Adipose tissue (tissue), 3 donors: ENCODE measurements at regions not wholly inside any gene's neighbourhood (a gene's known extent, or its start where the extent isn't known, plus 50 kb on each side); places are given as distances from the start of the nearest gene placed in this dataset.

Source experiments
- H3K27ac ChIP-seq: one replicate; pipeline ENCODE4 v1.5.1; 2013; ENCODE audit warnings: low read depth, low read length
- WGBS, 3 donors: extraction: QIAGEN DNeasy Blood & Tissue Kit; methylation state at CpG; one replicate each; pipeline ENCODE4 v1.1.7; 2013; 5-methylcytosine and 5-hydroxymethylcytosine counted together
- donor health status: healthy with polysubstance abuse.
- donor health status: Bipolar disorder and iron deficiency.
- donor health status: healthy.

GRCh38 chr17:14762736-14763479 is 462.0 kb downstream of the HS3ST3B1 start:
- no peak overlapping the region for H3K27ac ChIP-seq
- WGBS, 3 donors = 59 to 74% (median 71%) methylated on average over 3 of the region's 3 CpGs

- no peak overlapping the region for H3K27ac ChIP-seq
- 60 to 76% (median 67%) methylated on average over 5 of the region's 5 CpGs for WGBS, 3 donors
These were observed 460.0 kb downstream of the HS3ST3B1 start for GRCh38 chr17:14760719-14761411.

DNA sequence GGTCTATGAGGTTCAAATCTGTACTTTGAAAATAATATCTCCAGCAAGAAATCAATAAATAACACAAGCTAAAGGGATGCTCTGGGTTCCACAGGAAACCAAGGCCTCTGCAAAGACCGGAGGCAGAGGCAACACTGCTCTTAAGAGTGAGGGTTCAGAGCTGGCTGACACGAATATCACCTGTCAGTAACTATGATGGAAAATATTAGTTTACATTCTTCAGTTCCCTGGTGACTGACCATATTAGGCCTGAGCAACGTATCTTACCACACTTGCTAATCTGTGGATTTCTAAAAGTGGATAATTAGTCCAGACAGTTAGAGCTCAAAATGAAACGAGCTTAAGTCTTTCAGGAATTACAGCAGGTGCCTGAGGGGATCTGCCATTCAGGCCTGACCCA is 459.3 kb downstream of the HS3ST3B1 start:
- H3K27ac ChIP-seq = no peak overlapping the region
- WGBS, 3 donors = 61 to 76% (median 66%) methylated on average over 4 of the region's 4 CpGs

DNA sequence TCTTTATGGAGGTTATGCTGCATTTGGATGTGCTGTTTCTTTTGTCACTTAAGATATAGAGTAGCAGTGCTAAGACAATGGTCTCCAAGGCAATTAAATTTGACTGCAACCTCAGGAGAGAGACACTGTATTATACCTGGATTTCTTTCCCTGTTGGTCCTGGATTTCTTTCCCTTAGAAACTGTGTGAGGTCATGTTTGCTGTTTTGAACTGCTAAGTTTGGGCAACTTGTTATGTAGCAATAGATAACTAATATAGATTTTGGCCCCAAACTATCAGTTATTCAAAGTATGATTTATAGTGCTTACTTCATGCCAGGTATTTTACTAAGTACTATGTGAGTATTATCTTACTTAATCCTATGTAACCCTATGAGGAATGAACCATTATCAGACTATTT is 458.4 kb downstream of the HS3ST3B1 start:
- H3K27ac ChIP-seq = no peak overlapping the region

- WGBS, 3 donors = 34 to 36% (median 35%) methylated on average over 3 of the region's 3 CpGs
- no peak overlapping the region for H3K27ac ChIP-seq
These were observed 455.6 kb downstream of the HS3ST3B1 start for GRCh38 chr17:14756479-14756878.

DNA sequence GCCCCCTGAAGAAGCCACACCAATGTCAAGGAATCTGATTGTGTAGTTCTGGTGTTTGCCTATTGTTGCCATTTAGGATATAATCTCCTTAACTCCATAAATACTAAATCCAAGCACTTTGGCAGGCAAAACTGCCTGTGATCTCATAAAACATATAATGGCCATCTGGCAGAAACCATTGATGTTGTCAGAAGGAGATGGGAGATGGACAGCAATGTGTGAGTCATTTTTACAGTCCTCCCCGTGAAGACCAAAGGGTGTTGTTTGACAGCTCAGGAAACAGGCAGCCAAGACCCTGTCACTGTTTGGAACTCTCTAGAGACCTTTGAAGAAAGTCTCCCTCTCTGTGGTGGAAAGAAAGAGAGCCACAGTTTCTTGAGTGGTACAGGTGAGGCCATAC is 454.1 kb downstream of the HS3ST3B1 start:
- 16 to 29% (median 23%) methylated on average over 1 of the region's 1 CpG for WGBS, 3 donors
- H3K27ac ChIP-seq = no peak overlapping the region

- no peak overlapping the region for H3K27ac ChIP-seq
- 87 to 97% (median 93%) methylated on average over 6 of the region's 6 CpGs for WGBS, 3 donors
These were observed 452.5 kb downstream of the HS3ST3B1 start for GRCh38 chr17:14753383-14753782.

GRCh38 chr17:14752011-14752410 is 451.1 kb downstream of the HS3ST3B1 start:
- no peak overlapping the region for H3K27ac ChIP-seq
- 58 to 81% (median 64%) methylated on average over 2 of the region's 2 CpGs for WGBS, 3 donors

DNA sequence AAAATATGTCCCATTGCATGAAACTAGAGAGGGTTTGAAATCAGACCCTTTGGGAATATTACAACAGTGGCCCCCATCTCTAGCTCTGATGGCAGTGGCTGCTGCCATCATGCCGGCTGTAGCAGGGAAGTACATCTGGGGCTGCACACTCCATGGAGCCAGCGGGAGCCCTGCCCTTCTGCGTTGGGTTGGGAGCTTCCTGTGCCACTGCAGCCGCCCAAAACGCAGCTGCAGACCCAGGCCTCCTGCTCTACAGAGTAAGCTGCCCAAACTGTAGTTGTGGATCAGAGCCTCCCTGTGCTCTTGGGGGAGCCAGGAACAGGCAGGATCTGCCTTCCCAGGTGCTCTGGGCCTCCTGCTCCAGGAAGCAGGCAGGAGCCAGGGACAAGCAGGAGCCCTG is 450.0 kb downstream of the HS3ST3B1 start:
- no peak overlapping the region for H3K27ac ChIP-seq
- WGBS, 3 donors = 91 to 98% (median 93%) methylated on average over 5 of the region's 5 CpGs

GRCh38 chr17:14749269-14749668 is 448.4 kb downstream of the HS3ST3B1 start:
- 82 to 88% (median 83%) methylated on average over 4 of the region's 4 CpGs for WGBS, 3 donors
- no peak overlapping the region for H3K27ac ChIP-seq

DNA sequence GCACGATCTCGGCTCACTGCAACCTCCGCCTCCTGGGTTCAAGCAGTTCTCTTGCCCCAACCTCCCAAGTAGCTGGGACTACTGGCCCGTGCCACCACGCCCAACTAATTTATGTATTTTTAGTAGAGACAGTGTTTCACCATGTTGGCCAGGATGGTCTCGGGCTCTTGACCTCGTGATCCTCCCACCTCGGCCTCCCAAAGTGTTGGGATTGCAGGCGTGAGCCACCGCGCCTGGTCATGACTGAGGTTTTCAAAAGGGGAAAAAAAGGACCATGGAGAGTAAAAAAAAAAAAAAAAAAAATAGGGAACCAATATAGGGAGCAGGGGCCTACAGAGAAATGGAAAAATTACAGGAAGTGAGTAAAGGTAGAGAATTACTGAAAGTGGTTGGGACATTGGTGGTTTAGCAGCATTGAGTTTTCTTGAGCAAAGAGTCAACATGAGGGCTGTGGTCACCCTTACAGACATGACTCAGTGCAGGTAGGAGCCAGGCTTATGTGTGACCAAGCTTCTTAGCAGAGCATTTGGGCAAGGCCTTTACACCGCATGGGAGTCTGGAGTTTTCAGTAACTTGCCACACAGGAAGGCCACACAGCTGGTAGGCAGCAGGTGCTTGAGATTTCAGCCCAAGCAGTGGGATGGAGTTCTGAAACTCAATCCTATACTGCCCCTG is 447.3 kb downstream of the HS3ST3B1 start:
- 76 to 88% (median 83%) methylated on average over 12 of the region's 12 CpGs for WGBS, 3 donors
- no peak overlapping the region for H3K27ac ChIP-seq

DNA sequence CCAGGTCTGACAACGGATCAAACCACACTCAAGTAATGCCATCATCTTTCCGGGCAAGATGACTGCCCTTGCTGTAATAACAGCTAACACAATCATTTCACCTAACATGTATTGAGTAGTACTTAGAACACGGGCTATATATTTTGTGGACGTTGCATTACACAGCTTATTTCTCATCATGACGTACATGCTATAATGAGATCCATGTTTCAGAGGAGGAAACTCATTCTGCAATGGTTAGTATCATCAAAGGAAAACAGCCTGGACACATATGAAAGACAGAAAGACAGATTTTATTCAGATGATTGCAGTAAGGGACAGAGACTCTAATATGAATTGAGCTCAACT is 446.7 kb downstream of the HS3ST3B1 start:
- 60 to 84% (median 67%) methylated on average over 5 of the region's 5 CpGs for WGBS, 3 donors
- no peak overlapping the region for H3K27ac ChIP-seq

- H3K27ac ChIP-seq = no peak overlapping the region
- 53 to 61% (median 58%) methylated on average over 8 of the region's 8 CpGs for WGBS, 3 donors
These were observed 446.1 kb downstream of the HS3ST3B1 start for GRCh38 chr17:14746822-14747602.

DNA sequence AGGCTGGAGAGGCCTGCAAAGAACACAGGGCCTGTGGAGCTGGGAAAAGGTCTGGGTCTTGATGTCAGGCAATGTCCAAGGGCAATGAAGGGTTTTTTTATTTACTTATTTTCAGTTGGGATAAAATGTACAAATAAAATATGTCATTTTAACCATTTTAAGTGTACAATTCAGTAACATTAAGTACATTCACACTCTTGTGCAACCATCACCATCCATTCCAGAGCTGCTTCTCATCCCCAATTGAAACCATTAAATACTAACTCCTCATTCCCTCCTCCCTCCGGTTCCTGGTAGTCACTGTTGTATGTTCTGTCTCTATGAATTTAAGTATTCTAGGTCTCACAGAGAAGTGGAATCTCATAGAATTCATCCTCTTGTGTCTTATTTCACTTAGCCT is 444.7 kb downstream of the HS3ST3B1 start:
- 93 to 97% (median 97%) methylated on average over 1 of the region's 1 CpG for WGBS, 3 donors
- H3K27ac ChIP-seq = no peak overlapping the region

DNA sequence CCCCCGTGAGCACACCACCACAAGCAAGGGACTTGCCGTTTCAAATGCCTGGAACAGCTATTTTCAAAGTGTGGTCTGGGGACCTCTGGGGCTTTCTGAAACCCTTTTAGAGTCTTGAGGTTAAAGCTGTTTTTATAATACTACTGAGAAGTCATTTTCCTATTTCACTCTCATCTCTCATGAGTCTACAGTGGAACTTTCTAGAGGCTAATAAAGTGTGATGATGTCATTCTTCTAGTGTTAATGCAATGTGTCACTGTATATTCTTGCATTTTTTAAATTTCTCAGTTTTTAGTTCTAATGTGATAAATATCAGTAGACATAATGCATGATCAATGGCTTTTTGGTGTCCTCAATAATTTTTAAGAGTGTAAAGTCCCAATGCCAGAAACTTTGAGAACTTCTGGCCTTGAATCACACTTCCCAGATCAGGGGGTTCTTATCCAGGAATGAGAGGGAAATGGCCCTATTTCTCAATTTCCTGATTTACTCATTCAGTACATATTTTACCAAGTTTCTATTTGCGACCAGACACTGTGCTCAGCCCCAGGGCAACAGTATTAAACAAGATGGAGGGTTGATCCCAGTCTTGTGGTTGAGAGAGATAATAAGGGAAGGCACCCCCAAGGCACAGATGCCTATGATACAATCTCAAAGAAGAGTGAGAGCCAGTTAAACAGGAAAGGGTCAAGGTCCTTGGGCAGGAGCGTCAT is 444.0 kb downstream of the HS3ST3B1 start:
- 74 to 82% (median 80%) methylated on average over 4 of the region's 4 CpGs for WGBS, 3 donors

DNA sequence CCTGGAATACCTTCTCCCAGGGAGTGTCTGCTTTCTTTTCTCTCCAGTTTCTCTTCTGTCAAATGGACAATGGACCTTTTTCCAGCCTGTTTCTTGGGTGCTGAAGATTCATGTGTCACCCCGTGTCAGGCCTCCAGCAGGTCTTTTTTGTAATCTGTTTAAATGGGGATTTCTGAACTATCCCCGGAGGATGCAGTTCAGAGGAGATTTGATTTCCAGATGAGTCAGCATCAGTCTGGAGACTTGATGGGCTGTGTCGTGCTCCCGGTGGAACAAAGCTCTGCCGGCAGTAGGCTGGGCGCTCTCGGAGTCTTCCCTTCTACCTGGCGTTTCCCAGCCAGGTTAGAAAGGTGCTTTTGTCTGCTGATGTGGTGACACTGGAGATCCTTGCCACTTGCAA is 440.6 kb downstream of the HS3ST3B1 start:
- H3K27ac ChIP-seq = no peak overlapping the region
- 82 to 84% (median 84%) methylated on average over 8 of the region's 8 CpGs for WGBS, 3 donors

More for the DNA sequence above, 444.0 kb downstream of the HS3ST3B1 start:
- H3K27ac ChIP-seq = no peak overlapping the region

DNA sequence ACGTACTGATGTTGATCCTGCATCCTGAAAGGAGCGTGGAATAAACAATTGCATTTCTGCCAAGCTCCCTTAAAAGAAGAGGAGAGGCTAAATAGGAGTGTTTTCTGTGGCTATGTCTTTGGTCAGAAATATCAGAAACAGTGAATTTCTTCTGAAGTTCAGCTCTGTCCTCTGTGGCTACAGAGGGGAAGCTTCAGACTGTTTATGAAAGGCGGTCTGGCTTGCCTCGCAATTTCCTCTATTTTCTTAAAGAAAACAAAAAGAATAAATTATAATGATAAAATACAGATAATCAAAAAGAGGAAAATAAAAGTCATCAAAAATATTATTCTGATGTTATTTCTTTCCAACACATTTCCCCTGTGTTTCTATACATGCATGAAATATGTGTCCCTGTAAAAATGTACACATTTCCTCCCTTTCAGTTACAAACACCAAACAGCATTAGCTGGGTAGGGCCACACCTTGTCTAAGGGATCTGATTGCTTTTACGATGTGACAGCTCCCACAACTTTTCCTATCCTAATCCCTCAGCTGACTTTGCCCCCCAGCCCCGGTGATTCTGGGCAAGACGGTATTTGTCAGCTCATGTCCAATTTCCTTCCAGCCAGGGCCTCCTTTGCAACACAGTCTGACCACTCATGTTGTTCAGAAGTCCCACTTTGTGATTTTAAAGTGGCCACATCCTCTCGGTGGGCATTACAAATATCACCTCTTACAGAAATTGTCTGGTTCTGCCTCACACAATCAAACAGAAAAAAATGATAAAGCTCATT is 439.0 kb downstream of the HS3ST3B1 start:
- 40 to 78% (median 42%) methylated on average over 8 of the region's 8 CpGs for WGBS, 3 donors
- H3K27ac ChIP-seq = no peak overlapping the region

DNA sequence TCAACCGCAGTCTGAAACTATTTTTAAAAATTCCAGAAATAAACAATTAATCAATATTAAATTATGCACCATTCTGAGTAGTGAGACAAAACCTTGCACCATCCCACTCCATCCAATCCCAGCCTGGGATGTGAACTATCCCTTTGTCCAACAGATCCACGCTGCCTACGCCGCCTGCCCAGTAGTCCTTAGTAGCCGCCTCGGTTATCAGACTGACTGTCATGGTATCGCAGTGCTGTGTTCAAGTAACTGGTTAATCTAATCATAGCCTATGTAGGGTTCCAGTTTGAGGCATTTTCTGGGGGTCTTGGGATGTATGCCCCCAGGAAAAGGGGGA is 437.7 kb downstream of the HS3ST3B1 start:
- peak overlapping the region; percentile 68 for H3K27ac ChIP-seq
- WGBS, 3 donors = 90 to 95% (median 92%) methylated on average over 7 of the region's 7 CpGs
